GM21367 (cell line): ENCODE measurements at regions not wholly inside any gene's neighbourhood (a gene's known extent, or its start where the extent isn't known, plus 50 kb on each side); places are given as distances from the start of the nearest gene placed in this dataset.

Source experiments
- ATAC-seq: cut with Tn5 transposase; IDR thresholded peaks from one replicate; pipeline ENCODE4 v1.9.1; 2021; ENCODE audit not compliant: unreplicated experiment

- ATAC-seq, result no peak
Measured at GRCh38 chr2:129247751-129248150, 731.7 kb upstream of the RAB6C start.

GRCh38 chr2:129248198-129248597 is 731.3 kb upstream of the RAB6C start:
- ATAC-seq, result no peak

GRCh38 chr2:129252781-129253460 is 726.5 kb upstream of the RAB6C start:
- no peak for ATAC-seq

- no peak for ATAC-seq
Measured at GRCh38 chr2:129253461-129253812, 726.0 kb upstream of the RAB6C start.

GRCh38 chr2:129254718-129255117 is 724.7 kb upstream of the RAB6C start:
- ATAC-seq, result no peak

GRCh38 chr2:129255610-129256313 is 723.7 kb upstream of the RAB6C start:
- no peak for ATAC-seq

- ATAC-seq, result no peak
Measured at GRCh38 chr2:129256642-129257041, 722.8 kb upstream of the RAB6C start.

GRCh38 chr2:129262934-129263333 is 716.5 kb upstream of the RAB6C start:
- no peak for ATAC-seq

- no peak for ATAC-seq
Measured at GRCh38 chr2:129263939-129264338, 715.5 kb upstream of the RAB6C start.

- ATAC-seq, result no peak
Measured at GRCh38 chr2:129267559-129267958, 711.9 kb upstream of the RAB6C start.

GRCh38 chr2:129273266-129274037 is 706.0 kb upstream of the RAB6C start:
- ATAC-seq, result no peak

GRCh38 chr2:129274038-129274415 is 705.4 kb upstream of the RAB6C start:
- ATAC-seq, result no peak

- no peak for ATAC-seq
Measured at GRCh38 chr2:129274918-129275317, 704.5 kb upstream of the RAB6C start.

- no peak for ATAC-seq
Measured at GRCh38 chr2:129275706-129276105, 703.8 kb upstream of the RAB6C start.

- no peak for ATAC-seq
Measured at GRCh38 chr2:129276978-129277584, 702.4 kb upstream of the RAB6C start.

GRCh38 chr2:129277585-129277981 is 701.9 kb upstream of the RAB6C start:
- ATAC-seq, result no peak

- no peak for ATAC-seq
Measured at GRCh38 chr2:129281791-129282530, 697.5 kb upstream of the RAB6C start.

- no peak for ATAC-seq
Measured at GRCh38 chr2:129285012-129285411, 694.5 kb upstream of the RAB6C start.

GRCh38 chr2:129293326-129293725 is 686.1 kb upstream of the RAB6C start:
- no peak for ATAC-seq

- ATAC-seq, result no peak
Measured at GRCh38 chr2:129296396-129296795, 683.1 kb upstream of the RAB6C start.

GRCh38 chr2:129296806-129297205 is 682.7 kb upstream of the RAB6C start:
- ATAC-seq, result no peak
